Activated T-cell treated with anti-CD3 and anti-CD28 coated beads, Interleukin-2, amount 50 U/mL, for 24 hours (primary cell): ENCODE measurements at regions not wholly inside any gene's neighbourhood (a gene's known extent, or its start where the extent isn't known, plus 50 kb on each side); places are given as distances from the start of the nearest gene placed in this dataset.
"Not testable (repeated sequence)": the region's sequence is repeated elsewhere in the genome, so short reads cannot be mapped to it uniquely, and the experiment has no call there.

ENCODE experiments used
- DNase-seq: peaks from one replicate; pipeline ENCODE4 v3.0.0-alpha.2; 2020
- H3K27ac Mint-ChIP-seq: 2 replicates; pipeline ENCODE4 v1.8.0; 2020; ENCODE audit warnings: mild to moderate bottlenecking, mixed read lengths
- H3K27me3 Mint-ChIP-seq: 2 replicates; pipeline ENCODE4 v1.8.0; 2020; ENCODE audit warnings: mixed read lengths
- H3K36me3 Mint-ChIP-seq: 2 replicates; pipeline ENCODE4 v1.8.0; 2020; ENCODE audit warnings: low read depth, mixed read lengths
- H3K4me1 Mint-ChIP-seq: 2 replicates; pipeline ENCODE4 v1.8.0; 2020; ENCODE audit warnings: low read depth, mixed read lengths
- H3K4me3 Mint-ChIP-seq: 2 replicates; pipeline ENCODE4 v1.8.0; 2020; ENCODE audit warnings: mild to moderate bottlenecking, moderate library complexity, mixed read lengths
- H3K9me3 Mint-ChIP-seq: 2 replicates; pipeline ENCODE4 v1.8.0; 2020; ENCODE audit warnings: mixed read lengths

- DNase-seq: no peak
- Mint-ChIP-seq H3K27ac (no peak overlapping the region), H3K27me3 (peaks cover 33% of the 10 kb centered on the region)
Measured at GRCh38 chr1:58190267-58190988, 356.1 kb downstream of the OMA1 start.

GRCh38 chr1:58189453-58189852, 357.1 kb downstream of the OMA1 start:
- H3K9me3 Mint-ChIP-seq: no peaks in the 10 kb centered on the region
- no peak overlapping the region for H3K27ac Mint-ChIP-seq
- no peak for DNase-seq
- peaks cover 36% of the 10 kb centered on the region for H3K27me3 Mint-ChIP-seq
- H3K36me3 Mint-ChIP-seq: no peaks in the 10 kb centered on the region
- no peak overlapping the region for H3K4me3 Mint-ChIP-seq
- H3K4me1 Mint-ChIP-seq: no peaks in the 10 kb centered on the region

More at GRCh38 chr1:58190267-58190988, 356.1 kb downstream of the OMA1 start:
- Mint-ChIP-seq H3K9me3 (no peaks in the 10 kb centered on the region), H3K36me3 (no peaks in the 10 kb centered on the region), H3K4me3 (no peak overlapping the region), H3K4me1 (no peaks in the 10 kb centered on the region)

GRCh38 chr1:58183286-58183685, 363.2 kb downstream of the OMA1 start:
- no peak overlapping the region for H3K27ac Mint-ChIP-seq
- no peak overlapping the region for H3K4me3 Mint-ChIP-seq
- H3K27me3 Mint-ChIP-seq: peaks cover 11% of the 10 kb centered on the region
- H3K36me3 Mint-ChIP-seq: no peaks in the 10 kb centered on the region
- H3K4me1 Mint-ChIP-seq: no peaks in the 10 kb centered on the region
- DNase-seq: no peak
- H3K9me3 Mint-ChIP-seq: peaks cover 8% of the 10 kb centered on the region

GRCh38 chr1:58180537-58180936, 366.0 kb downstream of the OMA1 start:
- H3K9me3 Mint-ChIP-seq: peaks cover 8% of the 10 kb centered on the region
- no peak for DNase-seq
- no peaks in the 10 kb centered on the region for H3K4me1 Mint-ChIP-seq
- no peaks in the 10 kb centered on the region for H3K36me3 Mint-ChIP-seq
- no peak overlapping the region for H3K4me3 Mint-ChIP-seq
- no peak overlapping the region for H3K27ac Mint-ChIP-seq
- peaks cover 3% of the 10 kb centered on the region for H3K27me3 Mint-ChIP-seq

- not testable (repeated sequence) for H3K27ac Mint-ChIP-seq, H3K4me3 Mint-ChIP-seq, H3K4me1 Mint-ChIP-seq, DNase-seq, H3K27me3 Mint-ChIP-seq, H3K36me3 Mint-ChIP-seq
- peaks cover 11% of the 10 kb centered on the region for H3K9me3 Mint-ChIP-seq
Measured at GRCh38 chr1:58169160-58169559, 377.4 kb downstream of the OMA1 start.

GRCh38 chr1:58167131-58167530, 379.4 kb downstream of the OMA1 start:
- not testable (repeated sequence) for DNase-seq, H3K27me3 Mint-ChIP-seq, H3K36me3 Mint-ChIP-seq, H3K9me3 Mint-ChIP-seq, H3K4me1 Mint-ChIP-seq, H3K27ac Mint-ChIP-seq, H3K4me3 Mint-ChIP-seq

- no peak overlapping the region for H3K27ac Mint-ChIP-seq
- DNase-seq: no peak
- no peaks in the 10 kb centered on the region for H3K36me3 Mint-ChIP-seq
- H3K9me3 Mint-ChIP-seq: peaks cover 5% of the 10 kb centered on the region
- no peak overlapping the region for H3K4me3 Mint-ChIP-seq
- H3K27me3 Mint-ChIP-seq: peaks cover 10% of the 10 kb centered on the region
- no peaks in the 10 kb centered on the region for H3K4me1 Mint-ChIP-seq
Measured at GRCh38 chr1:58166417-58166816, 380.1 kb downstream of the OMA1 start.

GRCh38 chr1:58165073-58165472, 381.5 kb downstream of the OMA1 start:
- Mint-ChIP-seq H3K27ac (no peak overlapping the region), H3K9me3 (peaks cover 5% of the 10 kb centered on the region)
- no peak for DNase-seq

GRCh38 chr1:58162952-58163550, 383.5 kb downstream of the OMA1 start:
- H3K27ac Mint-ChIP-seq: no peak overlapping the region
- no peak for DNase-seq
- no peaks in the 10 kb centered on the region for H3K4me1 Mint-ChIP-seq
- no peaks in the 10 kb centered on the region for H3K36me3 Mint-ChIP-seq
- H3K4me3 Mint-ChIP-seq: no peak overlapping the region
- H3K9me3 Mint-ChIP-seq: peaks cover 5% of the 10 kb centered on the region
- no peaks in the 10 kb centered on the region for H3K27me3 Mint-ChIP-seq

More at GRCh38 chr1:58165073-58165472, 381.5 kb downstream of the OMA1 start:
- H3K27me3 Mint-ChIP-seq: peaks cover 7% of the 10 kb centered on the region
- no peaks in the 10 kb centered on the region for H3K4me1 Mint-ChIP-seq
- H3K4me3 Mint-ChIP-seq: no peak overlapping the region
- H3K36me3 Mint-ChIP-seq: no peaks in the 10 kb centered on the region

GRCh38 chr1:58159434-58159830, 387.1 kb downstream of the OMA1 start:
- Mint-ChIP-seq H3K4me1 (no peaks in the 10 kb centered on the region), H3K27me3 (no peaks in the 10 kb centered on the region), H3K4me3 (no peak overlapping the region), H3K27ac (no peak overlapping the region), H3K9me3 (no peaks in the 10 kb centered on the region), H3K36me3 (no peaks in the 10 kb centered on the region)
- no peak for DNase-seq

GRCh38 chr1:58158506-58159433, 387.8 kb downstream of the OMA1 start:
- Mint-ChIP-seq H3K27me3 (no peaks in the 10 kb centered on the region), H3K9me3 (no peaks in the 10 kb centered on the region), H3K27ac (no peak overlapping the region)

GRCh38 chr1:58158016-58158415, 388.5 kb downstream of the OMA1 start:
- H3K36me3 Mint-ChIP-seq: no peaks in the 10 kb centered on the region
- H3K9me3 Mint-ChIP-seq: no peaks in the 10 kb centered on the region
- no peaks in the 10 kb centered on the region for H3K27me3 Mint-ChIP-seq
- H3K4me1 Mint-ChIP-seq: no peaks in the 10 kb centered on the region
- DNase-seq: no peak
- H3K4me3 Mint-ChIP-seq: no peak overlapping the region
- H3K27ac Mint-ChIP-seq: no peak overlapping the region

More at GRCh38 chr1:58158506-58159433, 387.8 kb downstream of the OMA1 start:
- Mint-ChIP-seq H3K4me1 (no peaks in the 10 kb centered on the region), H3K4me3 (no peak overlapping the region), H3K36me3 (no peaks in the 10 kb centered on the region)
- no peak for DNase-seq

- no peaks in the 10 kb centered on the region for H3K27me3 Mint-ChIP-seq
- H3K27ac Mint-ChIP-seq: no peak overlapping the region
- H3K4me1 Mint-ChIP-seq: no peaks in the 10 kb centered on the region
- no peaks in the 10 kb centered on the region for H3K36me3 Mint-ChIP-seq
- no peaks in the 10 kb centered on the region for H3K9me3 Mint-ChIP-seq
- no peak for DNase-seq
- no peak overlapping the region for H3K4me3 Mint-ChIP-seq
Measured at GRCh38 chr1:58157256-58157655, 389.3 kb downstream of the OMA1 start.

GRCh38 chr1:58156831-58157230, 389.7 kb downstream of the OMA1 start:
- no peak for DNase-seq

GRCh38 chr1:58156124-58156468, 390.4 kb downstream of the OMA1 start:
- H3K4me1 Mint-ChIP-seq: no peaks in the 10 kb centered on the region
- no peaks in the 10 kb centered on the region for H3K36me3 Mint-ChIP-seq
- no peaks in the 10 kb centered on the region for H3K27me3 Mint-ChIP-seq
- DNase-seq: no peak
- H3K27ac Mint-ChIP-seq: no peak overlapping the region
- no peaks in the 10 kb centered on the region for H3K9me3 Mint-ChIP-seq
- H3K4me3 Mint-ChIP-seq: no peak overlapping the region

More at GRCh38 chr1:58156831-58157230, 389.7 kb downstream of the OMA1 start:
- H3K9me3 Mint-ChIP-seq: no peaks in the 10 kb centered on the region
- H3K4me3 Mint-ChIP-seq: no peak overlapping the region
- no peaks in the 10 kb centered on the region for H3K4me1 Mint-ChIP-seq
- H3K36me3 Mint-ChIP-seq: no peaks in the 10 kb centered on the region
- no peak overlapping the region for H3K27ac Mint-ChIP-seq
- H3K27me3 Mint-ChIP-seq: no peaks in the 10 kb centered on the region
